B cell (primary cell): ENCODE measurements at regions not wholly inside any gene's neighbourhood (a gene's known extent, or its start where the extent isn't known, plus 50 kb on each side); places are given as distances from the start of the nearest gene placed in this dataset.

ENCODE experiments used
- CTCF ChIP-seq: fragments of 200-600 bp; IDR thresholded peaks from one replicate; pipeline ENCODE4 v1.8.0; 2022; ENCODE audit warnings: antibody characterized with exemption, mild to moderate bottlenecking
- EZH2 ChIP-seq: IDR thresholded peaks from 2 replicates; pipeline ENCODE4 v1.6.1; 2012; ENCODE audit warnings: borderline replicate concordance, low read depth, mild to moderate bottlenecking, moderate library complexity, low read length; ENCODE audit not compliant: insufficient read depth, poor library complexity, severe bottlenecking

- TF ChIP-seq CTCF = no peak
- no peak for TF ChIP-seq EZH2
Observed at GRCh38 chr3:118000219-118000618, 1034.4 kb downstream of the IGSF11 start.
